ENCODE measurements at regions not wholly inside any gene's neighbourhood (a gene's known extent, or its start where the extent isn't known, plus 50 kb on each side); places are given as distances from the start of the nearest gene placed in this dataset.

DNA sequence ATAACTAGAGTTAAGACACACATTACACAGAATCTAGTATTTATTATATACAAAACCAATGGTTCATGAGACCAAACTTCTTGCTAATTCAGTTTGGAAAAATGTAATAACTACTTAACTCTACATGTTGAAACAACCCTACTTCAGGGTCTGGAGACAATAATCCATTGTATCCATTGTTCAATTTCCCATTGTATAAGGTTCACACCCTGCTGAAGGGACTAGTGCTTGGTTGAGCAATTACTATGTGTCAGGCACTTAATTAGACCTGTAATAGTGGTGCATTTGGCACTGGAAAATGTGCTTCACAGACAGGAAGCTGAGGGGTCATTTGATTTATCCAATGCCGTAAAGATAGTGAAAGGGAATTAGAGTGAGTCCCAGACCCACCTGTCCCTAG, 114.3 kb upstream of the PAPPA start:
- Mint-ChIP-seq H3K4me1 (ENCODE audit: unreplicated experiment) (no peaks in the 10 kb centered on the region), H3K4me3 (ENCODE audit: unreplicated experiment) (no peak overlapping the region), H3K27ac (ENCODE audit: unreplicated experiment) (no peak overlapping the region), H3K9me3 (ENCODE audit: unreplicated experiment) (no peaks in the 10 kb centered on the region), H3K27me3 (ENCODE audit: unreplicated experiment) (no peaks in the 10 kb centered on the region), H3K36me3 (ENCODE audit: unreplicated experiment) (no peaks in the 10 kb centered on the region)
- DNase-seq (ENCODE audit: extremely low spot score, unreplicated experiment) = no peak
- TF ChIP-seq, protein P1, sequence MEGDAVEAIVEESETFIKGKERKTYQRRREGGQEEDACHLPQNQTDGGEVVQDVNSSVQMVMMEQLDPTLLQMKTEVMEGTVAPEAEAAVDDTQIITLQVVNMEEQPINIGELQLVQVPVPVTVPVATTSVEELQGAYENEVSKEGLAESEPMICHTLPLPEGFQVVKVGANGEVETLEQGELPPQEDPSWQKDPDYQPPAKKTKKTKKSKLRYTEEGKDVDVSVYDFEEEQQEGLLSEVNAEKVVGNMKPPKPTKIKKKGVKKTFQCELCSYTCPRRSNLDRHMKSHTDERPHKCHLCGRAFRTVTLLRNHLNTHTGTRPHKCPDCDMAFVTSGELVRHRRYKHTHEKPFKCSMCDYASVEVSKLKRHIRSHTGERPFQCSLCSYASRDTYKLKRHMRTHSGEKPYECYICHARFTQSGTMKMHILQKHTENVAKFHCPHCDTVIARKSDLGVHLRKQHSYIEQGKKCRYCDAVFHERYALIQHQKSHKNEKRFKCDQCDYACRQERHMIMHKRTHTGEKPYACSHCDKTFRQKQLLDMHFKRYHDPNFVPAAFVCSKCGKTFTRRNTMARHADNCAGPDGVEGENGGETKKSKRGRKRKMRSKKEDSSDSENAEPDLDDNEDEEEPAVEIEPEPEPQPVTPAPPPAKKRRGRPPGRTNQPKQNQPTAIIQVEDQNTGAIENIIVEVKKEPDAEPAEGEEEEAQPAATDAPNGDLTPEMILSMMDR (IDR thresholded peaks at IDR 0.05) = no peak

- no peak overlapping the region for H3K27ac Mint-ChIP-seq (ENCODE audit: unreplicated experiment)
- no peak for DNase-seq (ENCODE audit: extremely low spot score, unreplicated experiment)
- no peaks in the 10 kb centered on the region for H3K27me3 Mint-ChIP-seq (ENCODE audit: unreplicated experiment)
- H3K9me3 Mint-ChIP-seq (ENCODE audit: unreplicated experiment) = no peaks in the 10 kb centered on the region
- H3K4me1 Mint-ChIP-seq (ENCODE audit: unreplicated experiment) = no peaks in the 10 kb centered on the region
- H3K36me3 Mint-ChIP-seq (ENCODE audit: unreplicated experiment) = no peaks in the 10 kb centered on the region
- TF ChIP-seq, protein P1 (IDR thresholded peaks at IDR 0.05) = no peak
- no peak overlapping the region for H3K4me3 Mint-ChIP-seq (ENCODE audit: unreplicated experiment)
These were observed 113.7 kb upstream of the PAPPA start for GRCh38 chr9:116039893-116040292.

DNA sequence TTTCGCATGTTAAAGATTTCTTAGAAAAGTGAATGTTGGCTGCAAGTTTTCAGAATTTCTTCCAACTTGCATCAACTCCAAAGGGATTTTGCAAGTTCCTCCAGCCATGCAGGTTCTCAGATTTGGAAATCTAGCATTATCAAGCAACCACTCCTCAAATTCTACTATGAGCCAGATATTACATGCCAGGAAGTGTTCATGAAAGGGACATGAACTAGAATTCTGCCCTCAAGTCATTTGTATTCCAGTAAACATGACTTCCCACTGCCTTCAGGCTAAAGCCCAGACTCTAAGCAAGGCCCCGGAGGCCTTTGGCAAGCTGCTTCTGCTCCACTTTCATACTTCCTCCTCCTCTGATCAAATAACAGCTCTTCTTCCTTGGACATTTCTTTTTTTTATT, 111.3 kb upstream of the PAPPA start:
- Mint-ChIP-seq H3K27me3 (ENCODE audit: unreplicated experiment) (no peaks in the 10 kb centered on the region), H3K4me1 (ENCODE audit: unreplicated experiment) (no peaks in the 10 kb centered on the region), H3K27ac (ENCODE audit: unreplicated experiment) (no peak overlapping the region), H3K36me3 (ENCODE audit: unreplicated experiment) (peaks cover 3% of the 10 kb centered on the region), H3K9me3 (ENCODE audit: unreplicated experiment) (no peaks in the 10 kb centered on the region), H3K4me3 (ENCODE audit: unreplicated experiment) (no peak overlapping the region)
- no peak for DNase-seq (ENCODE audit: extremely low spot score, unreplicated experiment)
- TF ChIP-seq, protein P1 (IDR thresholded peaks at IDR 0.05) = no peak

GRCh38 chr9:116045083-116045482, 108.5 kb upstream of the PAPPA start:
- no peak for DNase-seq (ENCODE audit: extremely low spot score, unreplicated experiment)
- Mint-ChIP-seq H3K9me3 (ENCODE audit: unreplicated experiment) (no peaks in the 10 kb centered on the region), H3K4me3 (ENCODE audit: unreplicated experiment) (no peak overlapping the region), H3K27ac (ENCODE audit: unreplicated experiment) (no peak overlapping the region), H3K36me3 (ENCODE audit: unreplicated experiment) (peaks cover 3% of the 10 kb centered on the region), H3K4me1 (ENCODE audit: unreplicated experiment) (no peaks in the 10 kb centered on the region), H3K27me3 (ENCODE audit: unreplicated experiment) (no peaks in the 10 kb centered on the region)
- TF ChIP-seq, protein P1 (IDR thresholded peaks at IDR 0.05) = no peak

DNA sequence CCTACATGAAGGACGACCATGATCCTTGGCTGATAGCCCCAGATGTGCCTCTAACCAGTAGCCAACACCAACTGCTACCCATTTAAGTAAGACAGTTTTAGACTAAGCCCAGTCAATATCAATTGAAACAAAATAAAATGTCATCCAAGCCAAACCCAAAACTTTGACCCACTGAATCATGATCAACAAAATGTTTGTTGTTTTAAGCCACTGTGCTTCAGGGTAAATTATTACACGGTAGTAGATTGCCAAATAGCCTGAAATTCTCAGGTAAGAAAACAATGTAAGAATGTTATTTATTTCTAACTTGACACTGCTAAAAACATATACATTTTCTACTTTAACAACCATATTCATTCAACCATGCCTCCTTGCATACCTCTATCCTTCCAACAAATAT, 105.5 kb upstream of the PAPPA start:
- no peak for DNase-seq (ENCODE audit: extremely low spot score, unreplicated experiment)
- TF ChIP-seq, protein P1 (IDR thresholded peaks at IDR 0.05) = no peak
- Mint-ChIP-seq H3K9me3 (ENCODE audit: unreplicated experiment) (no peaks in the 10 kb centered on the region), H3K36me3 (ENCODE audit: unreplicated experiment) (peaks cover 3% of the 10 kb centered on the region), H3K4me3 (ENCODE audit: unreplicated experiment) (no peak overlapping the region), H3K27me3 (ENCODE audit: unreplicated experiment) (no peaks in the 10 kb centered on the region), H3K4me1 (ENCODE audit: unreplicated experiment) (no peaks in the 10 kb centered on the region), H3K27ac (ENCODE audit: unreplicated experiment) (no peak overlapping the region)
